ENCODE measurements at regions not wholly inside any gene's neighbourhood (a gene's known extent, or its start where the extent isn't known, plus 50 kb on each side); places are given as distances from the start of the nearest gene placed in this dataset.

GRCh38 chr4:11748164-11748872 lies 319.6 kb upstream of the HS3ST1 start:
- TF ChIP-seq CTCF (IDR thresholded peaks at IDR 0.05) = no peak
- TF ChIP-seq POLR2A (IDR thresholded peaks at IDR 0.05) = no peak

All from right lobe of liver (tissue), 4 donors.